ENCODE measurements at regions not wholly inside any gene's neighbourhood (a gene's known extent, or its start where the extent isn't known, plus 50 kb on each side); places are given as distances from the start of the nearest gene placed in this dataset.

- no peak overlapping the region for H3K27ac ChIP-seq
- no peaks in the 10 kb centered on the region for H3K4me1 ChIP-seq
- intact Hi-C loops (cut with DNase I), result no loop called here
- no peak for ATAC-seq
- H3K9me3 ChIP-seq, result no peaks in the 10 kb centered on the region
- no peaks in the 10 kb centered on the region for H3K36me3 ChIP-seq
- no peak for DNase-seq
- no peaks in the 10 kb centered on the region for H3K27me3 ChIP-seq
- TF ChIP-seq CTCF (IDR thresholded peaks at IDR 0.05), result no peak
- H3K4me3 ChIP-seq, result no peak overlapping the region
Measured at GRCh38 chr14:46596236-46596635, 55.3 kb downstream of the RPL10L start.

- peaks cover 0 to 2% (median 0%) of the 10 kb centered on the region in 11 donors for H3K9me3 ChIP-seq
- H3K4me1 ChIP-seq, result no peaks in the 10 kb centered on the region
- TF ChIP-seq CTCF (IDR thresholded peaks at IDR 0.05), result no peak
- intact Hi-C loops (cut with DNase I), result no loop called here
- ATAC-seq, result no peak
- no peaks in the 10 kb centered on the region for H3K27me3 ChIP-seq
- H3K4me3 ChIP-seq, result no peak overlapping the region
- no peaks in the 10 kb centered on the region for H3K36me3 ChIP-seq
- 70 to 72% methylated on average over 1 of the region's 1 CpG for WGBS, 2 donors
- no peak overlapping the region for H3K27ac ChIP-seq
- DNase-seq, result no peak
Measured at GRCh38 chr14:46582826-46583225, 68.8 kb downstream of the RPL10L start.

GRCh38 chr14:46581036-46581671 lies 70.4 kb downstream of the RPL10L start:
- no peak for DNase-seq
- no peaks in the 10 kb centered on the region for H3K36me3 ChIP-seq
- intact Hi-C loops (cut with DNase I), result no loop called here
- H3K4me1 ChIP-seq, result no peaks in the 10 kb centered on the region
- peaks cover 0 to 2% (median 0%) of the 10 kb centered on the region in 11 donors for H3K9me3 ChIP-seq
- no peak for ATAC-seq
- no peak overlapping the region for H3K27ac ChIP-seq
- H3K27me3 ChIP-seq, result no peaks in the 10 kb centered on the region
- H3K4me3 ChIP-seq, result no peak overlapping the region
- 28 to 29% methylated on average over 5 of the region's 5 CpGs for WGBS, 2 donors
- peak in 5 of 9 donors; percentile 11 to 35 (median 20) for TF ChIP-seq CTCF (IDR thresholded peaks at IDR 0.05)

GRCh38 chr14:46574978-46575375 lies 76.6 kb downstream of the RPL10L start:
- intact Hi-C loops (cut with DNase I), result no loop called here
- ATAC-seq, result no peak
- Histone ChIP-seq H3K27me3 (no peaks in the 10 kb centered on the region), H3K36me3 (no peaks in the 10 kb centered on the region), H3K9me3 (peaks cover 0 to 4% (median 0%) of the 10 kb centered on the region in 11 donors), H3K27ac (no peak overlapping the region), H3K4me3 (no peak overlapping the region), H3K4me1 (no peaks in the 10 kb centered on the region)
- no peak for DNase-seq
- no peak for TF ChIP-seq CTCF (IDR thresholded peaks at IDR 0.05)
- WGBS, 2 donors, result 38 to 45% methylated on average over 2 of the region's 2 CpGs
